ENCODE measurements at regions not wholly inside any gene's neighbourhood (a gene's known extent, or its start where the extent isn't known, plus 50 kb on each side); places are given as distances from the start of the nearest gene placed in this dataset.
A peak's percentile ranks its signal among the peaks of the same experiment; 100 is the strongest.

GRCh38 chr9:116062206-116062550 is 91.4 kb upstream of the PAPPA start:
- no peaks in the 10 kb centered on the region for H3K27me3 ChIP-seq
- H3K9me3 ChIP-seq: no peaks in the 10 kb centered on the region
- ATAC-seq (ENCODE audit: low FRiP score in 2 of 2): no peak
- H3K36me3 ChIP-seq: no peaks in the 10 kb centered on the region
- DNase-seq: no peak
- H3K27ac ChIP-seq: no peak overlapping the region
- H3K4me1 ChIP-seq: no peaks in the 10 kb centered on the region
- TF ChIP-seq POLR2A (IDR thresholded peaks at IDR 0.05) (no peak), POLR2AphosphoS5 (IDR thresholded peaks at IDR 0.05) (no peak)
- H3K4me3 ChIP-seq: no peak overlapping the region
- WGBS, 2 donors: 92 to 93% methylated on average over 2 of the region's 2 CpGs

- H3K27me3 ChIP-seq: no peaks in the 10 kb centered on the region
- no peak for DNase-seq
- no peak for ATAC-seq (ENCODE audit: low FRiP score in 2 of 2)
- no peak overlapping the region for H3K27ac ChIP-seq
- H3K4me1 ChIP-seq: no peaks in the 10 kb centered on the region
- H3K36me3 ChIP-seq: no peaks in the 10 kb centered on the region
- TF ChIP-seq CTCF (IDR thresholded peaks at IDR 0.05) (no peak), EP300 (IDR thresholded peaks at IDR 0.05) (no peak), POLR2AphosphoS5 (IDR thresholded peaks at IDR 0.05) (no peak), POLR2A (IDR thresholded peaks at IDR 0.05) (no peak)
- H3K4me3 ChIP-seq: no peak overlapping the region
- 71 to 79% methylated on average over 3 of the region's 3 CpGs for WGBS, 2 donors
- no peaks in the 10 kb centered on the region for H3K9me3 ChIP-seq
Measured at GRCh38 chr9:116064970-116065369, 88.6 kb upstream of the PAPPA start.

GRCh38 chr9:116066221-116066620 is 87.4 kb upstream of the PAPPA start:
- no peak overlapping the region for H3K27ac ChIP-seq
- no peak for TF ChIP-seq POLR2AphosphoS5 (IDR thresholded peaks at IDR 0.05)
- TF ChIP-seq EP300 (IDR thresholded peaks at IDR 0.05): no peak
- TF ChIP-seq CTCF (IDR thresholded peaks at IDR 0.05): no peak
- TF ChIP-seq POLR2A (IDR thresholded peaks at IDR 0.05): no peak
- no peaks in the 10 kb centered on the region for H3K9me3 ChIP-seq
- ATAC-seq (ENCODE audit: low FRiP score in 2 of 2): no peak
- H3K27me3 ChIP-seq: no peaks in the 10 kb centered on the region
- H3K36me3 ChIP-seq: no peaks in the 10 kb centered on the region
- H3K4me1 ChIP-seq: no peaks in the 10 kb centered on the region
- H3K4me3 ChIP-seq: no peak overlapping the region
- WGBS, 2 donors: 81 to 82% methylated on average over 3 of the region's 3 CpGs
- DNase-seq: no peak

GRCh38 chr9:116067566-116067965 is 86.0 kb upstream of the PAPPA start:
- H3K4me3 ChIP-seq: no peak overlapping the region
- no peaks in the 10 kb centered on the region for H3K36me3 ChIP-seq
- no peaks in the 10 kb centered on the region for H3K27me3 ChIP-seq
- no peak for TF ChIP-seq EP300 (IDR thresholded peaks at IDR 0.05)
- no peak for TF ChIP-seq POLR2A (IDR thresholded peaks at IDR 0.05)
- no peak for TF ChIP-seq CTCF (IDR thresholded peaks at IDR 0.05)
- TF ChIP-seq POLR2AphosphoS5 (IDR thresholded peaks at IDR 0.05): no peak
- ATAC-seq (ENCODE audit: low FRiP score in 2 of 2): no peak
- H3K4me1 ChIP-seq: no peaks in the 10 kb centered on the region
- DNase-seq: no peak
- 64 to 69% methylated on average over 3 of the region's 3 CpGs for WGBS, 2 donors
- no peak overlapping the region for H3K27ac ChIP-seq
- H3K9me3 ChIP-seq: no peaks in the 10 kb centered on the region

- WGBS, 2 donors: 72 to 74% methylated on average over 4 of the region's 4 CpGs
- Histone ChIP-seq H3K4me1 (no peaks in the 10 kb centered on the region), H3K27ac (no peak overlapping the region), H3K9me3 (no peaks in the 10 kb centered on the region), H3K36me3 (no peaks in the 10 kb centered on the region), H3K27me3 (no peaks in the 10 kb centered on the region), H3K4me3 (no peak overlapping the region)
- DNase-seq: no peak
- TF ChIP-seq EP300 (IDR thresholded peaks at IDR 0.05) (no peak), POLR2AphosphoS5 (IDR thresholded peaks at IDR 0.05) (no peak), POLR2A (IDR thresholded peaks at IDR 0.05) (no peak), CTCF (IDR thresholded peaks at IDR 0.05) (no peak)
- peak in 1 of 2 donors; percentile 50 for ATAC-seq (ENCODE audit: low FRiP score in 2 of 2)
Measured at GRCh38 chr9:116070256-116070914, 83.2 kb upstream of the PAPPA start.

All from upper lobe of left lung (tissue), 6 donors.